Muscle layer of duodenum (tissue), 2 donors: ENCODE measurements at regions not wholly inside any gene's neighbourhood (a gene's known extent, or its start where the extent isn't known, plus 50 kb on each side); places are given as distances from the start of the nearest gene placed in this dataset.
"Not testable (repeated sequence)": the region's sequence is repeated elsewhere in the genome, so short reads cannot be mapped to it uniquely, and the experiment has no call there.

Experiments used
- H3K27ac ChIP-seq: one replicate; pipeline ENCODE4 v1.7.0; 2013; ENCODE audit warnings: mild to moderate bottlenecking, low read length
- H3K27me3 ChIP-seq: one replicate; pipeline ENCODE4 v1.7.0; 2013; ENCODE audit warnings: low read depth, mild to moderate bottlenecking, control low read depth, low read length
- H3K36me3 ChIP-seq, 2 donors: one replicate each; pipeline ENCODE4 v1.7.0; 2013; ENCODE audit warnings: low read length in 2 of 2, control low read depth in 1 of 2, mild to moderate bottlenecking in 1 of 2; ENCODE audit not compliant: insufficient read depth in 2 of 2, control insufficient read depth in 1 of 2
- H3K4me1 ChIP-seq, 2 donors: one replicate each; pipeline ENCODE4 v1.7.0; 2013; ENCODE audit warnings: low read length in 2 of 2, mild to moderate bottlenecking in 2 of 2, control low read depth in 1 of 2, moderate library complexity in 1 of 2; ENCODE audit not compliant: insufficient read depth in 2 of 2, control insufficient read depth in 1 of 2
- H3K4me3 ChIP-seq, 2 donors: one replicate each; pipeline ENCODE4 v1.7.0; 2013; ENCODE audit warnings: low read length in 2 of 2, low read depth in 1 of 2, mild to moderate bottlenecking in 1 of 2
- H3K9me3 ChIP-seq, 2 donors: one replicate each; pipeline ENCODE4 v1.7.0; 2013; ENCODE audit warnings: low read length in 2 of 2, control low read depth in 1 of 2, mild to moderate bottlenecking in 1 of 2; ENCODE audit not compliant: control insufficient read depth in 1 of 2
- donor health status: healthy.

- H3K4me3 ChIP-seq = no peak overlapping the region
- no peak overlapping the region for H3K27ac ChIP-seq
- H3K36me3 ChIP-seq = no peaks in the 10 kb centered on the region
- no peaks in the 10 kb centered on the region for H3K9me3 ChIP-seq
- H3K4me1 ChIP-seq = peaks cover 0 to 4% of the 10 kb centered on the region in 2 donors
- H3K27me3 ChIP-seq = no peaks in the 10 kb centered on the region
Measured at GRCh38 chr5:96198356-96199058, 234.5 kb downstream of the PCSK1 start.

- H3K4me1 ChIP-seq, H3K27me3 ChIP-seq, H3K36me3 ChIP-seq, H3K27ac ChIP-seq, H3K4me3 ChIP-seq, H3K9me3 ChIP-seq: not testable (repeated sequence)
Measured at GRCh38 chr5:96197767-96198166, 235.3 kb downstream of the PCSK1 start.

- Histone ChIP-seq H3K4me1 (peaks cover 0 to 4% of the 10 kb centered on the region in 2 donors), H3K27ac (no peak overlapping the region)
Measured at GRCh38 chr5:96197347-96197746, 235.7 kb upstream of the ELL2 start.

GRCh38 chr5:96196890-96197289 lies 235.2 kb upstream of the ELL2 start:
- Histone ChIP-seq H3K27me3 (no peaks in the 10 kb centered on the region), H3K27ac (no peak overlapping the region), H3K4me3 (no peak overlapping the region), H3K9me3 (no peaks in the 10 kb centered on the region), H3K36me3 (no peaks in the 10 kb centered on the region), H3K4me1 (peaks cover 0 to 4% of the 10 kb centered on the region in 2 donors)

More at GRCh38 chr5:96197347-96197746, 235.7 kb upstream of the ELL2 start:
- Histone ChIP-seq H3K9me3 (no peaks in the 10 kb centered on the region), H3K4me3 (no peak overlapping the region), H3K36me3 (no peaks in the 10 kb centered on the region), H3K27me3 (no peaks in the 10 kb centered on the region)

- H3K4me1 ChIP-seq = peaks cover 0 to 4% of the 10 kb centered on the region in 2 donors
- H3K36me3 ChIP-seq = no peaks in the 10 kb centered on the region
- no peak overlapping the region for H3K4me3 ChIP-seq
- H3K9me3 ChIP-seq = no peaks in the 10 kb centered on the region
- no peaks in the 10 kb centered on the region for H3K27me3 ChIP-seq
- no peak overlapping the region for H3K27ac ChIP-seq
Measured at GRCh38 chr5:96196407-96196806, 234.8 kb upstream of the ELL2 start.

GRCh38 chr5:96195123-96195522 lies 233.5 kb upstream of the ELL2 start:
- Histone ChIP-seq H3K27ac (no peak overlapping the region), H3K27me3 (no peaks in the 10 kb centered on the region), H3K9me3 (no peaks in the 10 kb centered on the region), H3K4me1 (peaks cover 0 to under 1% of the 10 kb centered on the region in 2 donors), H3K36me3 (no peaks in the 10 kb centered on the region), H3K4me3 (no peak overlapping the region)

GRCh38 chr5:96194593-96194992 lies 232.9 kb upstream of the ELL2 start:
- H3K4me3 ChIP-seq = no peak overlapping the region
- no peak overlapping the region for H3K27ac ChIP-seq
- no peaks in the 10 kb centered on the region for H3K27me3 ChIP-seq
- no peaks in the 10 kb centered on the region for H3K9me3 ChIP-seq
- H3K36me3 ChIP-seq = no peaks in the 10 kb centered on the region
- no peaks in the 10 kb centered on the region for H3K4me1 ChIP-seq

GRCh38 chr5:96193946-96194345 lies 232.3 kb upstream of the ELL2 start:
- no peaks in the 10 kb centered on the region for H3K36me3 ChIP-seq

GRCh38 chr5:96189987-96190386 lies 228.3 kb upstream of the ELL2 start:
- Histone ChIP-seq H3K9me3 (no peaks in the 10 kb centered on the region), H3K4me3 (no peak overlapping the region), H3K4me1 (no peaks in the 10 kb centered on the region), H3K27me3 (no peaks in the 10 kb centered on the region), H3K36me3 (no peaks in the 10 kb centered on the region), H3K27ac (no peak overlapping the region)

More at GRCh38 chr5:96193946-96194345, 232.3 kb upstream of the ELL2 start:
- Histone ChIP-seq H3K9me3 (no peaks in the 10 kb centered on the region), H3K4me3 (no peak overlapping the region), H3K27me3 (no peaks in the 10 kb centered on the region), H3K27ac (no peak overlapping the region), H3K4me1 (no peaks in the 10 kb centered on the region)

- Histone ChIP-seq H3K9me3 (no peaks in the 10 kb centered on the region), H3K36me3 (no peaks in the 10 kb centered on the region), H3K4me3 (no peak overlapping the region), H3K27me3 (no peaks in the 10 kb centered on the region), H3K4me1 (no peaks in the 10 kb centered on the region), H3K27ac (no peak overlapping the region)
Measured at GRCh38 chr5:96189028-96189826, 227.6 kb upstream of the ELL2 start.

- no peak overlapping the region for H3K27ac ChIP-seq
Measured at GRCh38 chr5:96187309-96188027, 225.8 kb upstream of the ELL2 start.

More at GRCh38 chr5:96187309-96188027, 225.8 kb upstream of the ELL2 start:
- no peaks in the 10 kb centered on the region for H3K27me3 ChIP-seq
- no peaks in the 10 kb centered on the region for H3K36me3 ChIP-seq
- H3K9me3 ChIP-seq = no peaks in the 10 kb centered on the region
- H3K4me3 ChIP-seq = no peak overlapping the region
- H3K4me1 ChIP-seq = no peaks in the 10 kb centered on the region
